Smooth muscle cell (in vitro differentiated cells): ENCODE measurements at regions not wholly inside any gene's neighbourhood (a gene's known extent, or its start where the extent isn't known, plus 50 kb on each side); places are given as distances from the start of the nearest gene placed in this dataset.
"Not testable (repeated sequence)": the region's sequence is repeated elsewhere in the genome, so short reads cannot be mapped to it uniquely, and the experiment has no call there.

Experiments
- DNase-seq: peaks from one replicate; lab custom pipeline; 2025; ENCODE audit not compliant: unreplicated experiment; lab: John Stamatoyannopoulos, UW
- H2AFZ ChIP-seq: fragments of 200-600 bp; sonication (generic); 2 replicates; pipeline ENCODE4 v1.6.0; 2016; ENCODE audit warnings: antibody characterized with exemption, low read depth, mild to moderate bottlenecking
- H3F3A ChIP-seq: fragments of 200-600 bp; sonication (generic); 2 replicates; pipeline ENCODE4 v1.6.0; 2017; ENCODE audit warnings: antibody characterized with exemption, low read depth
- H3K27ac ChIP-seq: fragments of 200-600 bp; sonication (generic); 2 replicates; pipeline ENCODE4 v1.5.1; 2016; ENCODE audit warnings: low read depth, mild to moderate bottlenecking
- H3K27me3 ChIP-seq: fragments of 200-600 bp; sonication (generic); 2 replicates; pipeline ENCODE4 v1.6.1; 2016; ENCODE audit warnings: low read depth, mild to moderate bottlenecking
- H3K36me3 ChIP-seq: fragments of 200-600 bp; sonication (generic); 2 replicates; pipeline ENCODE4 v1.5.1; 2016; ENCODE audit warnings: low read depth
- H3K4me1 ChIP-seq: fragments of 200-600 bp; sonication (generic); 2 replicates; pipeline ENCODE4 v1.5.1; 2016; ENCODE audit warnings: low read depth
- H3K4me2 ChIP-seq: fragments of 200-600 bp; sonication (generic); 2 replicates; pipeline ENCODE4 v1.6.0; 2016; ENCODE audit warnings: mild to moderate bottlenecking
- H3K4me3 ChIP-seq: fragments of 200-600 bp; sonication (generic); 2 replicates; pipeline ENCODE4 v1.5.1; 2016; ENCODE audit warnings: mild to moderate bottlenecking
- H3K79me2 ChIP-seq: fragments of 200-600 bp; sonication (generic); 2 replicates; pipeline ENCODE4 v1.6.0; 2016; ENCODE audit warnings: low read depth, mild to moderate bottlenecking
- H3K9ac ChIP-seq: fragments of 200-600 bp; sonication (generic); 2 replicates; pipeline ENCODE4 v1.6.0; 2016; ENCODE audit warnings: low read depth
- H3K9me3 ChIP-seq: fragments of 200-600 bp; sonication (generic); replicated peaks from 2 replicates; pipeline ENCODE4 v1.5.1; 2016; ENCODE audit warnings: low read depth
- H4K20me1 ChIP-seq: fragments of 200-600 bp; sonication (generic); 2 replicates; pipeline ENCODE4 v1.6.0; 2016; ENCODE audit warnings: low read depth
- CTCF ChIP-seq: fragments of 200-600 bp; sonication (generic); IDR thresholded peaks from 2 replicates; pipeline ENCODE4 v1.5.1; 2017; ENCODE audit warnings: borderline replicate concordance, mild to moderate bottlenecking, antibody characterized with exemption; ENCODE audit not compliant: insufficient read depth, poor library complexity, severe bottlenecking
- WGBS: methylation state at CpG from one replicate; pipeline ENCODE4 v1.1.7; 2016; ENCODE audit warnings: low lambda C conversion rate; 5-methylcytosine and 5-hydroxymethylcytosine counted together

GRCh38 chr3:103863381-103863780, 1428.6 kb downstream of the ZPLD1 start:
- Histone ChIP-seq H3F3A (no peaks in the 10 kb centered on the region), H3K9me3 (no peaks in the 10 kb centered on the region), H3K4me2 (no peak overlapping the region), H3K79me2 (no peaks in the 10 kb centered on the region), H3K4me3 (no peak overlapping the region), H3K27ac (no peak overlapping the region), H4K20me1 (no peaks in the 10 kb centered on the region), H3K27me3 (no peaks in the 10 kb centered on the region), H3K9ac (no peak overlapping the region), H3K36me3 (no peaks in the 10 kb centered on the region), H3K4me1 (no peaks in the 10 kb centered on the region), H2AFZ (no peak overlapping the region)
- DNase-seq: no peak
- 92% methylated on average over 3 of the region's 3 CpGs for WGBS
- TF ChIP-seq CTCF: no peak

GRCh38 chr3:103866113-103866512, 1431.3 kb downstream of the ZPLD1 start:
- Histone ChIP-seq H2AFZ (no peak overlapping the region), H3K9me3 (no peaks in the 10 kb centered on the region), H3K4me3 (no peak overlapping the region), H3K79me2 (no peaks in the 10 kb centered on the region), H3F3A (no peaks in the 10 kb centered on the region), H3K36me3 (no peaks in the 10 kb centered on the region), H3K27me3 (no peaks in the 10 kb centered on the region), H3K27ac (no peak overlapping the region), H3K4me2 (no peak overlapping the region), H4K20me1 (no peaks in the 10 kb centered on the region), H3K9ac (no peak overlapping the region), H3K4me1 (no peaks in the 10 kb centered on the region)
- 93% methylated on average over 3 of the region's 3 CpGs for WGBS
- no peak for DNase-seq
- no peak for TF ChIP-seq CTCF

- Histone ChIP-seq H3K9ac (no peak overlapping the region), H3K4me2 (no peak overlapping the region), H3K4me3 (no peak overlapping the region), H3K79me2 (no peaks in the 10 kb centered on the region), H3K36me3 (no peaks in the 10 kb centered on the region), H3K27ac (no peak overlapping the region), H3K27me3 (peaks cover 13% of the 10 kb centered on the region), H4K20me1 (no peaks in the 10 kb centered on the region), H3K9me3 (no peaks in the 10 kb centered on the region), H3K4me1 (no peaks in the 10 kb centered on the region), H3F3A (no peaks in the 10 kb centered on the region), H2AFZ (no peak overlapping the region)
- no peak for TF ChIP-seq CTCF
- no peak for DNase-seq
These were observed 1438.2 kb downstream of the ZPLD1 start for GRCh38 chr3:103873021-103873420.

- no peak for DNase-seq
- Histone ChIP-seq H3K79me2 (no peaks in the 10 kb centered on the region), H2AFZ (no peak overlapping the region), H3K9ac (no peak overlapping the region), H3K9me3 (no peaks in the 10 kb centered on the region), H3K36me3 (no peaks in the 10 kb centered on the region), H3K4me2 (no peak overlapping the region), H3K27me3 (peaks cover 13% of the 10 kb centered on the region), H4K20me1 (no peaks in the 10 kb centered on the region), H3K4me1 (no peaks in the 10 kb centered on the region), H3K27ac (no peak overlapping the region), H3K4me3 (no peak overlapping the region), H3F3A (no peaks in the 10 kb centered on the region)
- WGBS: 95% methylated on average over 2 of the region's 2 CpGs
- no peak for TF ChIP-seq CTCF
These were observed 1439.2 kb downstream of the ZPLD1 start for GRCh38 chr3:103873897-103874545.

DNA sequence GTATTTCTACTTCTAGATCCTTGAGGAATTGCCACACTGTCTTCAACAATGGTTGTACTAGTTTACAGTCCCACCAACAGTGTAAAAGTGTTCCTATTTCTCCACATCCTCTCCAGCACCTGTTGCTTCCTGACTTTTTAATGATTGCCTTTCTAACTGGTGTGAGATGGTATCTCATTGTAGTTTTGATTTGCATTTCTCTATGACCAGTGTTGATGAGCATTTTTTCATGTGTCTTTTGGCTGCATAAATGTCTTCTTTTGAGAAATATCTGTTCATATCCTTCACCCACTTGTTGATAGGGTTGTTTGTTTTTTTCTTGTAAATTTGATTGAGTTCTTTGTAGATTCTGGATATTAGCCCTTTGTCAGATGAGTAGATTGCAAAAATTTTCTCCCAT, 1447.0 kb downstream of the ZPLD1 start:
- not testable (repeated sequence) for H3K27ac ChIP-seq, H3K4me1 ChIP-seq, H3K4me3 ChIP-seq, H3K9ac ChIP-seq, H2AFZ ChIP-seq, H4K20me1 ChIP-seq, H3F3A ChIP-seq, H3K4me2 ChIP-seq, H3K36me3 ChIP-seq, H3K27me3 ChIP-seq, H3K9me3 ChIP-seq, DNase-seq, H3K79me2 ChIP-seq
